ENCODE measurements at regions not wholly inside any gene's neighbourhood (a gene's known extent, or its start where the extent isn't known, plus 50 kb on each side); places are given as distances from the start of the nearest gene placed in this dataset.
A peak's percentile ranks its signal among the peaks of the same experiment; 100 is the strongest.

- no peak for TF ChIP-seq CTCF (IDR thresholded peaks at IDR 0.05; ENCODE audit: borderline replicate concordance, insufficient read depth, low read depth, low read length)
These were observed 173.6 kb downstream of the DEPDC1B start for GRCh38 chr5:60526336-60526875.

GRCh38 chr5:60522292-60522905, 177.6 kb downstream of the DEPDC1B start:
- no peak for TF ChIP-seq CTCF (IDR thresholded peaks at IDR 0.05; ENCODE audit: borderline replicate concordance, insufficient read depth, low read depth, low read length)
- H3K4me3 ChIP-seq (ENCODE audit: low read depth, low read length) = peak overlapping the region; percentile 65

More at GRCh38 chr5:60526336-60526875, 173.6 kb downstream of the DEPDC1B start:
- H3K4me3 ChIP-seq (ENCODE audit: low read depth, low read length) = no peak overlapping the region

- peak overlapping the region; percentile 65 for H3K4me3 ChIP-seq (ENCODE audit: low read depth, low read length)
These were observed 178.3 kb downstream of the DEPDC1B start for GRCh38 chr5:60521376-60522291.

GRCh38 chr5:60520451-60521227, 179.3 kb downstream of the DEPDC1B start:
- TF ChIP-seq CTCF (IDR thresholded peaks at IDR 0.05; ENCODE audit: borderline replicate concordance, insufficient read depth, low read depth, low read length) = no peak
- H3K4me3 ChIP-seq (ENCODE audit: low read depth, low read length) = peak overlapping the region; percentile 65

More at GRCh38 chr5:60521376-60522291, 178.3 kb downstream of the DEPDC1B start:
- no peak for TF ChIP-seq CTCF (IDR thresholded peaks at IDR 0.05; ENCODE audit: borderline replicate concordance, insufficient read depth, low read depth, low read length)

GRCh38 chr5:60519372-60519771, 180.6 kb downstream of the DEPDC1B start:
- peak overlapping the region; percentile 16 for H3K4me3 ChIP-seq (ENCODE audit: low read depth, low read length)
- TF ChIP-seq CTCF (IDR thresholded peaks at IDR 0.05; ENCODE audit: borderline replicate concordance, insufficient read depth, low read depth, low read length) = no peak

- no peak for TF ChIP-seq CTCF (IDR thresholded peaks at IDR 0.05; ENCODE audit: borderline replicate concordance, insufficient read depth, low read depth, low read length)
- no peak overlapping the region for H3K4me3 ChIP-seq (ENCODE audit: low read depth, low read length)
These were observed 182.1 kb downstream of the DEPDC1B start for GRCh38 chr5:60517850-60518249.

Measured in GM12875 (cell line).